ENCODE measurements at regions not wholly inside any gene's neighbourhood (a gene's known extent, or its start where the extent isn't known, plus 50 kb on each side); places are given as distances from the start of the nearest gene placed in this dataset.

DNA sequence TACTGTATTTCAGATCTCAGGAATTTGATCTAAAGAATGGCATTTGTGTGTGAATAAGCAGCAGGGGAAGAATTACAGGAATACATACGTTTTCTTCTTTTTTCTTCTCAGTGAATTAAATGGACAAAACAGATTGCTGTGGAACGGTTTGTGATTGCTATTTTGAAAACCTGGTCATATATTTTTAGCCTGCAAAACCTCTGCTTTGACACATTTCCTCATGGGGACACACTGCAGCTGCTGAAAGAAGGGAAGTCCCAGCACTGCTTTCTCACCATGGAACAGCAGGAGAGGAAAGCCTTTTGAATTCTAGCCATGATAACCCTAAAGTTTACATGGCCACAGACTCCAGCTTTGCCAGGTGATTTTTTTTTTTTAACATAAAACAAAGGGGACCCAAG is 315.0 kb downstream of the OXSM start:
- Mint-ChIP-seq H3K9me3 (peaks cover 16% of the 10 kb centered on the region), H3K27ac (peak overlapping the region; percentile 2), H3K27me3 (no peaks in the 10 kb centered on the region), H3K4me1 (ENCODE audit: unreplicated experiment) (peaks cover 40% of the 10 kb centered on the region), H3K4me3 (peak overlapping the region; percentile 36), H3K36me3 (no peaks in the 10 kb centered on the region)
- TF ChIP-seq, protein P1, sequence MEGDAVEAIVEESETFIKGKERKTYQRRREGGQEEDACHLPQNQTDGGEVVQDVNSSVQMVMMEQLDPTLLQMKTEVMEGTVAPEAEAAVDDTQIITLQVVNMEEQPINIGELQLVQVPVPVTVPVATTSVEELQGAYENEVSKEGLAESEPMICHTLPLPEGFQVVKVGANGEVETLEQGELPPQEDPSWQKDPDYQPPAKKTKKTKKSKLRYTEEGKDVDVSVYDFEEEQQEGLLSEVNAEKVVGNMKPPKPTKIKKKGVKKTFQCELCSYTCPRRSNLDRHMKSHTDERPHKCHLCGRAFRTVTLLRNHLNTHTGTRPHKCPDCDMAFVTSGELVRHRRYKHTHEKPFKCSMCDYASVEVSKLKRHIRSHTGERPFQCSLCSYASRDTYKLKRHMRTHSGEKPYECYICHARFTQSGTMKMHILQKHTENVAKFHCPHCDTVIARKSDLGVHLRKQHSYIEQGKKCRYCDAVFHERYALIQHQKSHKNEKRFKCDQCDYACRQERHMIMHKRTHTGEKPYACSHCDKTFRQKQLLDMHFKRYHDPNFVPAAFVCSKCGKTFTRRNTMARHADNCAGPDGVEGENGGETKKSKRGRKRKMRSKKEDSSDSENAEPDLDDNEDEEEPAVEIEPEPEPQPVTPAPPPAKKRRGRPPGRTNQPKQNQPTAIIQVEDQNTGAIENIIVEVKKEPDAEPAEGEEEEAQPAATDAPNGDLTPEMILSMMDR (conservative IDR thresholded peaks at IDR 0.05) = no peak
- no peak for DNase-seq (ENCODE audit: extremely low spot score, unreplicated experiment)

DNA sequence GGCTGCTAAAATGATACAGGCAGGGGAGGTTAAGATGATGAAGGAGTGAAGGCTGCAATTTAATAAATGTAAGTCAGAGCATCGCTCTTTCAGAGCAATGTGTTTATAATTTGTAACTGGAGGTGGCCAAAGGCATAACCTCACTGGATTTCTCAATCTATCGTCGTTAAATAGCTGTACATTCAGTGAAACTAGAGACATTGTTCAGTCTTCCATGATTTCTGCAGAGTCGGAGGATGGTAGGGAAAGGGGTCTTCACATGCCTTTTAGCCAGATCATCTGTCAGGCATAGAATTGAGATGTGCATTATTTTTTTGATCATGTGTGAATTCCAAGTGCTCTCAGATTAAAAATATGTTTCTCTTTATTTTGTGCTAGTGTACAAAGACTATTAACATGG is 315.4 kb downstream of the OXSM start:
- no peaks in the 10 kb centered on the region for H3K36me3 Mint-ChIP-seq
- peaks cover 16% of the 10 kb centered on the region for H3K9me3 Mint-ChIP-seq
- peak overlapping the region; percentile 2 for H3K27ac Mint-ChIP-seq
- peak overlapping the region; percentile 36 for H3K4me3 Mint-ChIP-seq
- no peak for DNase-seq (ENCODE audit: extremely low spot score, unreplicated experiment)
- TF ChIP-seq, protein P1 (conservative IDR thresholded peaks at IDR 0.05) = no peak
- no peaks in the 10 kb centered on the region for H3K27me3 Mint-ChIP-seq
- H3K4me1 Mint-ChIP-seq (ENCODE audit: unreplicated experiment) = peaks cover 36% of the 10 kb centered on the region

DNA sequence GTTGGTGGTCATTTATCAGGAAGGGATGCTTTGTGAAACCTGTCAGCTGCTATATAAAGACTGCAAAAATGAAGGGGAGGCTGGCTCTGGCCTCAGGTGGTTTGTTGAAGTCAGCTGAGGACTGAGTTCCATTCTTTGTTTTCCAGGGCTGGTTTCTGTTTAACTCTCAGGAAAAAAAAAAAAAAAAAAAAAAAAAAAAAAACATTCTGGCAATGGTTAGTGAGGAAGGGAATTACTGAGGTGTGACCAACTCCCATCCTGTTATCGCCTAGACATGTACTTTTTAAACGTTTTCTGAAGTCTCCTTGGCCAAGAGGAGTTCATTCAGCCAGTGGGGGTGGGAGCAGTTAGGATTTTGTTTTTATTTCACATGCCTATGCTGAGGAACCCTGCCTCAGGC is 316.3 kb downstream of the OXSM start:
- Mint-ChIP-seq H3K36me3 (no peaks in the 10 kb centered on the region), H3K4me3 (no peak overlapping the region), H3K27ac (no peak overlapping the region), H3K9me3 (peaks cover 12% of the 10 kb centered on the region), H3K27me3 (no peaks in the 10 kb centered on the region), H3K4me1 (ENCODE audit: unreplicated experiment) (peaks cover 32% of the 10 kb centered on the region)
- TF ChIP-seq, protein P1 (conservative IDR thresholded peaks at IDR 0.05) = no peak
- no peak for DNase-seq (ENCODE audit: extremely low spot score, unreplicated experiment)

DNA sequence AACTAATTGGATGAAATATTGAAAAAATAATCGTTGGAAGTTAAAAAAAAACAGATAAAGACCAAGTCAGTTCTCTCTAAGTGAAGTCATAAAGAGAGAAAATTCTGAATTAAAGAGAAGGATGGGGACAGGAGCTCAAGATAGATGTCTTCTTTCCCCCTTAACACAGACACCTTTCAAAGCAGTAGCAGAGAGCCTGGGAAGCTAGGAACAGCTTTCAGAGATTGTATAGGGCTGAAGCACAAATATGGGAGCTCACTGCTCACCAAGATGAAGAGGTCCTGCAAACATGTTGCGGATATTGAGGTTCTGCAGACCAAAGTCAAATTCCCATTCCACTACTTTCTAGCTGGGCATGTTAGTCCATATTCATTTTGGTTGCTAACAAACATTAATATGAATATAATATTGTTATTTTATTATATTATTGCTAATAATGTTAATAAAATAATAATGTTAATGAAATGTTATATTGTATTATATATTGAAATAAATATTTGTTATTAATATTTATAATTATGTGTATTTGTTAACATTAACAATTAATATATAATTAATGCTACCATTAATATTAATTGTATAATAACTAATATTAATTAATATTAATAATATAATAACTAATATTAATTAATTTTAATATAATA is 319.1 kb downstream of the OXSM start:
- peaks cover 8% of the 10 kb centered on the region for H3K9me3 Mint-ChIP-seq
- peaks cover 23% of the 10 kb centered on the region for H3K4me1 Mint-ChIP-seq (ENCODE audit: unreplicated experiment)
- H3K4me3 Mint-ChIP-seq = no peak overlapping the region
- no peak for DNase-seq (ENCODE audit: extremely low spot score, unreplicated experiment)
- TF ChIP-seq, protein P1 (conservative IDR thresholded peaks at IDR 0.05) = no peak
- no peaks in the 10 kb centered on the region for H3K27me3 Mint-ChIP-seq
- no peak overlapping the region for H3K27ac Mint-ChIP-seq
- no peaks in the 10 kb centered on the region for H3K36me3 Mint-ChIP-seq

DNA sequence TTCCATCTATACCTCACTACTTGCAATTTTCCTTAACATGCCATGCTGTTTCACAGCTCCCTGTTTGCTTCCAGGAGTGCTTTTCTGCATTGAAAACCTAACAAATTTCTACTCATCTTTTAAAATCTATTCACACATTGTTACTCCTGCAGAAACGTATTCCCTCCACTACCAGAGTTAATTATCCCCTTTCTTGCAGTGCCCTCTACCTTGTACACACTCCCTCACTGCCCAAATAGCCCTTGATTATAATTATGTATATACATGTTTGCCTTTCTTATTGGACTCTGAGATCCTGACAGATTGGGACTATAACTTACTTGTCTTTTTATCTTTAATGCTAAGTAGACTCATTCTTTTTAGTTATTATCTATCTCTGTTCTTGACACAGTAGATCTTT is 325.0 kb downstream of the OXSM start:
- TF ChIP-seq, protein P1 (conservative IDR thresholded peaks at IDR 0.05) = no peak
- Mint-ChIP-seq H3K9me3 (peaks cover 5% of the 10 kb centered on the region), H3K27me3 (no peaks in the 10 kb centered on the region), H3K36me3 (no peaks in the 10 kb centered on the region), H3K4me3 (no peak overlapping the region), H3K4me1 (ENCODE audit: unreplicated experiment) (no peaks in the 10 kb centered on the region), H3K27ac (no peak overlapping the region)
- no peak for DNase-seq (ENCODE audit: extremely low spot score, unreplicated experiment)

DNA sequence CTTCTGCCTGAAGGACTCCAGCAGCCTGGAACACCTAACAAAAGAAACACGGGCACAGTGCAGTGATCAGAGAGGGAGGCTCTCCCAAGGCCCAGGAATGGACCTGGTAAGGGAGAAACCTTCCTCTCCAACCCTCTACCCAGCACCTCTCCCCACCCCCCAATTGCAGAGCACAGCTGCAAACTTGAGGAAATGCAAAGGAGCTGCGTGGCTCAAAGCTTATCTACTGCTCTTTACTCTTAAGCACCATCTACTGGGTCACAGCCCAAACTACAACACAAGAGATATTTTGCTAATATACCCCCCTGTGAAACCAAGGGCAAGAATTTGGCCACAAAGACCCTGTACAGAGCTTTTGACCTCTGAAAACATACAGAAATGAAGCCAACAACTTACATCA is 328.3 kb downstream of the OXSM start:
- H3K27me3 Mint-ChIP-seq = no peaks in the 10 kb centered on the region
- H3K36me3 Mint-ChIP-seq = no peaks in the 10 kb centered on the region
- no peak for DNase-seq (ENCODE audit: extremely low spot score, unreplicated experiment)
- TF ChIP-seq, protein P1 (conservative IDR thresholded peaks at IDR 0.05) = peak; percentile 46
- no peak overlapping the region for H3K27ac Mint-ChIP-seq
- no peak overlapping the region for H3K4me3 Mint-ChIP-seq
- peaks cover 10% of the 10 kb centered on the region for H3K9me3 Mint-ChIP-seq
- no peaks in the 10 kb centered on the region for H3K4me1 Mint-ChIP-seq (ENCODE audit: unreplicated experiment)

Measured in type B pancreatic cell (in vitro differentiated cells).